ACHN (cell line): ENCODE measurements at regions not wholly inside any gene's neighbourhood (a gene's known extent, or its start where the extent isn't known, plus 50 kb on each side); places are given as distances from the start of the nearest gene placed in this dataset.
"Not testable (repeated sequence)": the region's sequence is repeated elsewhere in the genome, so short reads cannot be mapped to it uniquely, and the experiment has no call there.

ENCODE experiments used
- DNase-seq: peaks from one replicate; pipeline ENCODE4 v3.0.0-alpha.2; 2015
- in situ Hi-C: cut with HindIII; loops from 2 replicates; pipeline ENCODE4 v1.10.0; 2017; ENCODE audit warnings: low sequenced_read_pairs, low pct_ligation_motif_present, low pct_unique_long_range_greater_than_20kb

GRCh38 chr6:67879928-67880327 is 755.2 kb upstream of the ADGRB3 start:
- in situ Hi-C loops: not testable (repeated sequence)

GRCh38 chr6:67879105-67879904 is 755.8 kb upstream of the ADGRB3 start:
- DNase-seq, in situ Hi-C loops: not testable (repeated sequence)

More at GRCh38 chr6:67879928-67880327, 755.2 kb upstream of the ADGRB3 start:
- DNase-seq: not testable (repeated sequence)

GRCh38 chr6:67878216-67878615 is 756.9 kb upstream of the ADGRB3 start:
- in situ Hi-C loops, DNase-seq: not testable (repeated sequence)

GRCh38 chr6:67877288-67877687 is 757.8 kb upstream of the ADGRB3 start:
- in situ Hi-C loops: no loop called here
- DNase-seq: no peak

GRCh38 chr6:67875877-67876383 is 759.2 kb upstream of the ADGRB3 start:
- no peak for DNase-seq
- in situ Hi-C loops: no loop called here

GRCh38 chr6:67870321-67870720 is 764.8 kb upstream of the ADGRB3 start:
- no peak for DNase-seq
- in situ Hi-C loops: no loop called here

GRCh38 chr6:67863346-67863745 is 771.7 kb upstream of the ADGRB3 start:
- DNase-seq: no peak

GRCh38 chr6:67854098-67854497 is 781.0 kb upstream of the ADGRB3 start:
- in situ Hi-C loops: no loop called here
- DNase-seq: no peak

More at GRCh38 chr6:67863346-67863745, 771.7 kb upstream of the ADGRB3 start:
- in situ Hi-C loops: no loop called here

- in situ Hi-C loops: no loop called here
- no peak for DNase-seq
Measured at GRCh38 chr6:67839818-67840217, 795.3 kb upstream of the ADGRB3 start.

GRCh38 chr6:67825201-67825895 is 809.7 kb upstream of the ADGRB3 start:
- in situ Hi-C loops: no loop called here
- DNase-seq: no peak

GRCh38 chr6:67818322-67818721 is 816.8 kb upstream of the ADGRB3 start:
- in situ Hi-C loops: no loop called here
- no peak for DNase-seq

- DNase-seq: no peak
- in situ Hi-C loops: no loop called here
Measured at GRCh38 chr6:67815623-67816022, 819.5 kb upstream of the ADGRB3 start.

- DNase-seq: no peak
- in situ Hi-C loops: no loop called here
Measured at GRCh38 chr6:67814262-67814661, 820.8 kb upstream of the ADGRB3 start.

- DNase-seq: no peak
- in situ Hi-C loops: no loop called here
Measured at GRCh38 chr6:67812693-67813092, 822.4 kb upstream of the ADGRB3 start.

- in situ Hi-C loops: no loop called here
- DNase-seq: no peak
Measured at GRCh38 chr6:67812125-67812524, 823.0 kb upstream of the ADGRB3 start.

- DNase-seq: no peak
- in situ Hi-C loops: no loop called here
Measured at GRCh38 chr6:67811239-67812037, 823.6 kb upstream of the ADGRB3 start.

GRCh38 chr6:67804808-67805207 is 830.3 kb upstream of the ADGRB3 start:
- in situ Hi-C loops: not testable (repeated sequence)

GRCh38 chr6:67802771-67803170 is 832.3 kb upstream of the ADGRB3 start:
- in situ Hi-C loops: no loop called here
- DNase-seq: no peak

More at GRCh38 chr6:67804808-67805207, 830.3 kb upstream of the ADGRB3 start:
- DNase-seq: not testable (repeated sequence)

GRCh38 chr6:67792996-67793395 is 842.1 kb upstream of the ADGRB3 start:
- no peak for DNase-seq
- in situ Hi-C loops: no loop called here
